ENCODE measurements at regions not wholly inside any gene's neighbourhood (a gene's known extent, or its start where the extent isn't known, plus 50 kb on each side); places are given as distances from the start of the nearest gene placed in this dataset.

- DNase-seq (ENCODE audit: low read depth), result no peak
These were observed 288.2 kb upstream of the LRATD1 start for GRCh38 chr2:14344355-14344754.

DNA sequence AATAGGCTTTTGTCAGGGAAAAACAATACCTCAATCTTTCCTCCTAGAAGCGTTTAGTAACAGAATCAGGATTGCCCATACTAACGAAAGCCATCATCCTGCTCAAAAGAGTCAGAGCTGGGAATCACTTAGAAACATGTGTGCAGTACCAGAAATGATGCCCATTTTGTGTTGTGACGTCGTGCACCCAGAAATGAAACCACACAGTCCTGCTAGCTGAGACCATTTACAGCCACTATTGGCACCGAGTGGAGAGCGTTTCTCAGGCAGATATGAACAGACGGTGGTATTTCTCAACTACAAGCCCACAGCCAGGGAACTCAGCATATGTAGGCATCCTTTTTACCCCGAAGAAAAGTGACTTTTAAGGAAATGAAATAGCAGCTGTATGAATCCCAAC, 284.3 kb upstream of the LRATD1 start:
- no peak for DNase-seq (ENCODE audit: low read depth)

- no peak for DNase-seq (ENCODE audit: low read depth)
These were observed 281.7 kb upstream of the LRATD1 start for GRCh38 chr2:14350856-14351255.

DNA sequence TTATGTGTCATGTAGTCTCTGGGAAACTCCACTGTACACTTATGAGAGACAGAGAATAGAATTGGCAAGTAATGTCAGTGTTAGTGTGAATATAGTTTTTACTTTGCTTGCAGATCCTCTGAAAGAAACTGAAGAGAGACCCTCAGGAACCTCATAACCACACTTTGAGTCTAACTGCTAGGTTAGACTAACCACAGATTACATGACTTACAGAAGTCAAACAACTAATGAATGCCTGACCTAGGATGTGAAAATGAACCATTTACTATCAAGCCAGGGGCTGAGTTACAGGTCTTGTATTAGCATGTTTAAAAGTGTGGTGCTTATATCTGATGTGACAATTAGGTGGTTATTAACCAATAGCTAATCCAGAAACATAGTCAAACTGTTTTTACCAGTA, 280.4 kb upstream of the LRATD1 start:
- DNase-seq (ENCODE audit: low read depth), result no peak

GRCh38 chr2:14354231-14354630, 278.3 kb upstream of the LRATD1 start:
- no peak for DNase-seq (ENCODE audit: low read depth)

DNA sequence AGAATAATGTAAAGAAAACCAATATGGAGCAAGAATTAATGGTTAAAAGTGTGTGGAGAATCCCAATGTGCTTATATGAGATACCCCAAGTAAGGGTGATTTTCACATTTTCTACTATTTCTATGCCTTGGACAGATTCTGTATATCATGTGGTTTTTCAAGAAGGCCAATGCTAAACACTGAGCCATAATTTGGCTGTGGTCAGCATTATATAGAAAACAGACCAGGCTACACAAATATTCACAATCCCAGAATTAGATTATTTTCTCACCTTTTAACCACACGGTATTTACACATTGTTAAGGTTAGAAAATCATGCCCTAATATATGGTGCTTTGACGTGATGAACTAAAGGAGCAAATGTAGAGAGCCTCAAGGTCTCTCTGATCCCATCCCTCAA, 277.4 kb upstream of the LRATD1 start:
- no peak for DNase-seq (ENCODE audit: low read depth)

DNA sequence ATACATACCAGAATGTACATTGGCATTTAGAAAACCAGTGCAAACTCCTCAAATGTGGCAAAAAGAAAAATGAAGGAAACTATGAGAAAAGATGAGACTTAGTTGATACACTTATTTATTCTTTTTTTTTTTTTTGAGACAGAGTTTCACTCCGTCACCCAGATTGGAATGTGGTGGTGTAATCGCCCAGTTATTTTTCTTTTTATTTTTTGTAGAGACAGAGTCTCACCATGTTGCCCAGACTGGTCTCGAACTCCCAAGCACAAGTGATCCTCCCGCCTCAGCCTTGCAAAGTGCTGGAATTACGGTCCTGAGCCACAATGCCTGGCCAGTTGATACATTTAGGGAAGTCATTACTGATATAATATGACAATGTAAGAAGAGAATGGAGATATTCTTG, 274.2 kb upstream of the LRATD1 start:
- DNase-seq (ENCODE audit: low read depth), result no peak

- no peak for DNase-seq (ENCODE audit: low read depth)
These were observed 273.7 kb upstream of the LRATD1 start for GRCh38 chr2:14358774-14359173.

DNA sequence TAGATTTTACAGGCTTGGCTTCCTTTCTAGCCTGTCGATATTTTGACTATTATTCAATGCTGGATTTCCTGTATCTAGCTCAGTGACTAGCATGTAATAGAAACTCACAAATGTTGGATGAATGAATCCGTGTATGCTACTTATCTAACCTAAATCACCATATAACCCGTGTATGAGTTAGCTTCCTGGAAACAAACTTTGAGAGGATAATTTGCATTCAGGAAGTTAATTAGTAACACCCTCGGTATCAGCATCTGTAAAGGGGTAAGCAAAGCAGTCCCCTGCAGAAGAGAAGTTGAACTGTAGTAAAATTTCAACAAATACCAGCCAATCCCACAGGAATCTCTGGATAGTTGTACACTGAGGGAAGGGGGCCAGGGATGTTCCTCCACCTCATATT, 269.4 kb upstream of the LRATD1 start:
- DNase-seq (ENCODE audit: low read depth), result no peak

- DNase-seq (ENCODE audit: low read depth), result no peak
These were observed 268.5 kb upstream of the LRATD1 start for GRCh38 chr2:14363976-14364375.

- DNase-seq (ENCODE audit: low read depth), result no peak
These were observed 268.0 kb upstream of the LRATD1 start for GRCh38 chr2:14364471-14364870.

DNA sequence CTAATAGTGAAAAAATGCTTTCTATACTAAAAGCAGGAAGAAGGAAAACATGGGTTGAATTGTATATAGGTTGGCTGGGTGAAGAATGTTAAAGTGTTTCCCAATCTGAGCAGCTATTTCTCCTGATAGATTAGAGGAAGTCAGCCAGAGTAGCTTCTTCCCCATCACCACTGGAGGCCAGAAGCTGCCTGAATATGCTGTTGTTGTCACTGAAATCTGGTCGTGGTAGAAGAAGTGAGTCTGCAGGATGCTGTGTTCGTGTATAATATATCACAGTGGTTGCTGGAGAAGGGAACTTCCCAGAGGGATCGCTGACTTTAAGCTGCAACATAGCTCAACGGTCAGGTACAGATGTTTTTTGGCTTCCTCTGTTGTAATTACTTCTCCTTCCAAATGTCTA, 247.5 kb upstream of the LRATD1 start:
- DNase-seq (ENCODE audit: low read depth), result no peak

GRCh38 chr2:14387332-14387731, 245.2 kb upstream of the LRATD1 start:
- no peak for DNase-seq (ENCODE audit: low read depth)

DNA sequence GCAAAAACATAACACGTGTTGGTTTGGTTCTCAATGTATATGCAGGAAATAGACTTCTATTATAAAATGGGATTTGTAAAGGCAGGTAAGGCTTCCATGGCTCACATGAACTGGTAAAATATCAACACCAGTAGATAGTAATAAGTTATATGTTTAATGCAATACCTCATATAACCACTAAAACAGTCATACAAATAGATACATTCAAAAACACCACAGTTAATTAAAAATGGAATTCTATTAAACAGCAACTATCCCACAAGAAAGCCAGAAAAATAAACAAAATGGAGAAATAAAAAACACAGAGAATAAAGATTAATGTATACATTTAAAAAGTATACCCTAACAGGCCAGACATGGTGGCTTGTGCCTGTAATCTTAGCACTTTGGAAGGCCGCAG, 243.8 kb upstream of the LRATD1 start:
- no peak for DNase-seq (ENCODE audit: low read depth)

- DNase-seq (ENCODE audit: low read depth), result no peak
These were observed 235.9 kb upstream of the LRATD1 start for GRCh38 chr2:14396533-14397083.

DNA sequence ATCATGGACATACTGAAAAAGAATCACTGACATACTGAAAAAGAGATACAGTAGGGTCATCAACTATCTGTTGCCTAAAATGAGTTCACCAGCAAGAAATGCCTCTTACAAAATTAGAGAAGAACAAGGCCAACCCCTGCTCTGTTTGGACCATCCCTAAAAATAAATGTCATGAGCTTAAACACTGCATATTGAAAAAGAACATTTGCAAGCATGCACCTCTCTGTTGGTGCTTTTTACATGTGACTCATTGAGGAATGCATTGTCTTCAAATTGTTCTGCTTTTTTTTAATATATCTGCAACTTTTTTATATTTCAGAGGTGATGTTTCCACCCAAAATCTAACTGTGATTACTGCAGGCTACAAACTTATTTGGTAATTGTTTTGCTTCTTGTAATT, 233.9 kb upstream of the LRATD1 start:
- no peak for DNase-seq (ENCODE audit: low read depth)

DNA sequence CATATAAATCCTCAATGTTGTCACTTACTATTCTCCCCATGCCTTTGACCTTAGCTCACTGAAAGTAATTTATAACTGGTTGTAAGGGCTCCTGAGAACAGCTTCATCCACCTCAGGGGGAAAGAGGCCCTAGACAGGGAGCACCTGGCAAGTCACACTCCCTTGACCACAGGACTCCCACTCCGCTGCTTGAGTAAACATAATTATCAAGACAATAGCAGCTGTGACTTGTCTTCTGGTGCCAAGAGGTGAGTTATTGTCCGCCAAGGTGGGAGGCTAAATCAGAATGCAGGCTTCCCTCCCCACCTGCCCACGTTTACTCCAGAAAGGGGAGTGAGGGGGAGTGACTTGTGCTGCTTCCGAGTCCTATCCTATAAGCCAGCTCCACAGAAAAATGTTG, 230.6 kb upstream of the LRATD1 start:
- no peak for DNase-seq (ENCODE audit: low read depth)

DNA sequence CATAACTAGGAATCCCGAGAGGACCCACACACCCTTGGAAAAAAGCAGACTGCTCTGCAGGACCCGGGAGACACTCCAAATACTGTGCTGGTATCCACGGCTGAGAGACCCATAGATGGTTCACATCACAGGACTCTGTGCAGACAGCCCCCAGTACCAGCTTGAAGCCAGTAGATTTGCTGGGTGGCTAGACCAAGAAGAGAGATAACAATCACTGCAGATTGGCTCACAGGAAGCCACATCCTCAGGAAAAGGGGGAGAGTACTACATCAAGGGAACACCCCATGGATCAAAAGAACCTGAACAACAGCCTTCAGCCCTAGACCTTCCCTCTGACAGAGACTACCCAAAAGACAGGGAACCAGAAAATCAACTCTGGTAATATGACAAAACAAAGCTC, 223.8 kb upstream of the LRATD1 start:
- no peak for DNase-seq (ENCODE audit: low read depth)

DNA sequence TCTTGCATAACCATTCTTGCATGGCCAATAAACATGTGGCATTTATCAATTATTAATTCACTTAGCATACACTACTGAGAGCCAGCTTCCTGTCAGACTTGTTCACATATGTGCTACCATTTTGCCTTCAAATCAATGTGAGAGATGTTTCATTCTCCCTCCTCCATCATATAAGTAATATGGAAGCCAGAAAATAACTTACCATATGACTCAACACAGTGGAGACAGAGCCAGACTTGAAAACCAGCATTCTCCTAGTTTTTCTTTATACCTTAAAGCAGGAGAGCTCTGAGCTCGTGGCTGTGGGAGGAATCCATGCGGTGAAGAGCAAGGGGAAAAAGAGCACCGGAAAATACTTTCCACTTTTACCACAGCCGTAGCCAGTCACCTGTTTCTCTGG, 215.0 kb upstream of the LRATD1 start:
- no peak for DNase-seq (ENCODE audit: low read depth)

GRCh38 chr2:14418115-14418514, 214.4 kb upstream of the LRATD1 start:
- no peak for DNase-seq (ENCODE audit: low read depth)

DNA sequence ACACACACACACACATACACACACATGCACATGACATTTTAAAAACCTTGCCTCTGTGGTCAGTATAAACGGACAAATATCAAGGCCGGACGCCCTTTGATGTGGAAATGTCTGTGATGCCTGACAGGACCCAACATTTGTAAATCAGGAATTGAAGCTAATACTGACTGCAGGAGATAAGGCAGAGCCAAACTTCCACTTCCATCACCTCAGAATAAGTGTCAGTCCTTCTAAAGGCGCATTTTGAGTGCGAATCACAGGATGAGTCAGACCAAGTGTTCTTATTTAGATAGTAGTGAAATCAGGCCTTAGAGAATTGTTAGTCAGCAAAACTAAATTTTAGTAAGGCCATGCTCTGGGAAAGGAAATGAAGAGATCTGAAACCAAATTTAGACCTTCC, 211.7 kb upstream of the LRATD1 start:
- DNase-seq (ENCODE audit: low read depth), result no peak

GRCh38 chr2:14422426-14422825, 210.1 kb upstream of the LRATD1 start:
- DNase-seq (ENCODE audit: low read depth), result no peak

DNA sequence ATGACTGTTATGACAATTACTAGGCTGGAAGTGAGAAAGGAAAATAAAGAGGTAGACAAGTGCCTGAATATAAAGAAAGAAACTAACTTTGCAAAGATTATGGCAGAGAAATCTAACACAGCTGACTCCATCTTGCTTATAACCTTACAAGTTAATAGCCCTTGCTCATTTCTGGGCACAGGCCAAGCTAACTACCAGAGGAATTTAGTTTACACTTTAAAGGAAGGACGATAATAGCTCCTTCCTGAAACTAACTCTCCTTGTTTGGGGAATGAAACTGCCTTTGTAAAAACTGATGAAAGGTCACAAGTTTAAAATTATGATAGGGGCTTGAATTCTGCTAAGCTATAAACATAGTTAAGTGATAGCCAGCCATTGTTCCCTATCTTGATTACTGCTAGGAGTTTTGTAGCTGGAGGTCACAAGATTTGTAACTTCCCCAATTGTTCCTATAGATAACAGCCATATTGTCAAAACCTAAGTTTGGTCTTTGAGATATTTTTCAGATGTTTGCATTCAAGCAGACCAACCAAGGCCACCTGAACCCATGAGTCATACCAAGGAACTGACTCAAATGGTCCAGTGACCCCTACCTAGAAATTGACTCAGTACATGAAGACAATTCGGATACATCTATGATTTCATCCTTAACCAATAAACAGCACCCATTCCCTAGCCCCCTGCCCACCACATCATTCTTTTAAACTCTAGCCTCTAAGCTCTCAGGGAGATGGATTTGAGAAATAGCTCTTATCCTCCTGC, 209.2 kb upstream of the LRATD1 start:
- no peak for DNase-seq (ENCODE audit: low read depth)
